PC-3 (cell line): ENCODE measurements at regions not wholly inside any gene's neighbourhood (a gene's known extent, or its start where the extent isn't known, plus 50 kb on each side); places are given as distances from the start of the nearest gene placed in this dataset.

Experiments
- ATAC-seq: fragments of 200-7000 bp; cut with Tn5 transposase; 2 replicates; pipeline ENCODE4 v1.9.1; 2020; ENCODE audit warnings: mild to moderate bottlenecking, moderate library complexity
- BruUV-seq: library from RNA; stranded (reverse); fragments of 400-500 nt; replicated peaks from 2 replicates; lab custom pipeline; 2021; lab: Mats Ljungman, UMichigan
- CTCF ChIA-PET: fragments of 300-600 bp; sonication (Branson Sonifier 250); formaldehyde crosslinking; loops from one replicate; lab custom pipeline; 2022; ENCODE audit warnings: antibody characterized with exemption; lab: Charles Lee
- POLR2A ChIA-PET: fragments of 300-600 bp; sonication (Branson Sonifier 250); formaldehyde crosslinking; loops from one replicate; lab custom pipeline; 2022; ENCODE audit warnings: antibody characterized with exemption; ENCODE audit not compliant: unreplicated experiment; lab: Charles Lee
- DNase-seq: peaks from one replicate; pipeline ENCODE4 v3.0.0-alpha.2; 2015
- H2AFZ ChIP-seq: fragments of 300-600 bp; sonication (generic); 2 replicates; pipeline ENCODE4 v1.6.0; 2016; ENCODE audit warnings: antibody characterized with exemption, low read length
- H3F3A ChIP-seq: fragments of 300-600 bp; sonication (generic); one replicate; pipeline ENCODE4 v1.6.0; 2017; ENCODE audit warnings: antibody characterized with exemption, low read length, control low read depth, mild to moderate bottlenecking; ENCODE audit not compliant: unreplicated experiment
- H3K27ac ChIP-seq: fragments of 300-600 bp; sonication (generic); 2 replicates; pipeline ENCODE4 v1.5.1; 2016; ENCODE audit warnings: mild to moderate bottlenecking, low read length
- H3K27me3 ChIP-seq: fragments of 300-600 bp; sonication (generic); 2 replicates; pipeline ENCODE4 v1.6.1; 2016; ENCODE audit warnings: low read length, mixed read lengths
- H3K36me3 ChIP-seq: fragments of 300-600 bp; sonication (generic); 2 replicates; pipeline ENCODE4 v1.6.1; 2016; ENCODE audit warnings: low read depth, mixed run types, low read length, mixed read lengths
- H3K4me1 ChIP-seq: fragments of 300-600 bp; sonication (generic); 2 replicates; pipeline ENCODE4 v1.5.1; 2016; ENCODE audit warnings: low read length; ENCODE audit not compliant: insufficient read depth
- H3K4me2 ChIP-seq: fragments of 300-600 bp; sonication (generic); 2 replicates; pipeline ENCODE4 v1.6.0; 2016; ENCODE audit warnings: low read length
- H3K4me3 ChIP-seq: fragments of 300-600 bp; sonication (generic); 2 replicates; pipeline ENCODE4 v1.5.1; 2016; ENCODE audit warnings: mild to moderate bottlenecking, low read length, mixed read lengths
- H3K79me2 ChIP-seq: fragments of 300-600 bp; sonication (generic); 2 replicates; pipeline ENCODE4 v1.6.1; 2017; ENCODE audit warnings: low read length, mixed read lengths
- H3K9ac ChIP-seq: fragments of 300-600 bp; sonication (generic); 2 replicates; pipeline ENCODE4 v1.6.0; 2016; ENCODE audit warnings: mild to moderate bottlenecking, low read length
- H3K9me2 ChIP-seq: fragments of 300-600 bp; sonication (generic); replicated peaks from 2 replicates; pipeline ENCODE4 v1.6.1; 2016; ENCODE audit warnings: mixed run types, low read length, mixed read lengths
- H3K9me3 ChIP-seq: fragments of 300-600 bp; sonication (generic); 2 replicates; pipeline ENCODE4 v1.6.1; 2016; ENCODE audit warnings: low read length, mixed read lengths
- H4K20me1 ChIP-seq: fragments of 300-600 bp; sonication (generic); 2 replicates; pipeline ENCODE4 v1.6.1; 2016; ENCODE audit warnings: low read length, mixed read lengths
- EZH2 ChIP-seq: fragments of 300-600 bp; sonication (generic); IDR thresholded peaks from one replicate; pipeline ENCODE4 v1.6.1; 2017; ENCODE audit warnings: antibody characterized with exemption, mild to moderate bottlenecking, low read length; ENCODE audit not compliant: unreplicated experiment
- EZH2phosphoT487 ChIP-seq: fragments of 300-600 bp; sonication (generic); IDR thresholded peaks from 2 replicates; pipeline ENCODE4 v1.6.1; 2018; ENCODE audit warnings: mild to moderate bottlenecking, antibody characterized with exemption, low read length, borderline replicate concordance
- intact Hi-C: fragments of 100-400 bp; cut with micrococcal nuclease; formaldehyde crosslinking; loops from 2 replicates; pipeline ENCODE4 v1.9.0; 2023
- TF ChIP-seq, protein P1 (sequence below): fragments of 300-600 bp; sonication (generic); conservative IDR thresholded peaks from 2 replicates; pipeline ENCODE4 v1.5.1; 2017; ENCODE audit warnings: antibody characterized with exemption, low read depth, mild to moderate bottlenecking, low read length

DNA sequence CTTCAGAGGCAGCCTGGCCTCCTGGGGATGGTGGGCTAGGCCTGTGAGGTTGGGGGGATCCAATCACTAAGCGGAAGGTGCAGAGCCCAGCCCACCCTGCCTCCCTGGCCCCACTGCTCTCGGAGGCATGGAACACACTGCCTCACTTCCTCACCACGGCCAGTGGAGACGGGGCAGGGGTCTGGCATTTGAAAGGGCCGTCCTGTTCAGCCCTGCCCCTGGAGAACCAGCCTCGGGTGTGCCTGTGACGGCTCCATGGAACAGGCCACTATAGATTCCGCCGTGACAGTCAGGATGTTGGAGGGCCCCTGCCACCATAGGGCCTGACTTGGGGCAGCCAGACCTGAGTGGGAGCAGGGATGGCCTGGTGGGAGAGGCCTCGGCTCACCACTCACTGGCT lies 110.2 kb downstream of the DACT2 start:
- CTCF ChIA-PET: no interaction called here
- intact Hi-C loops: no loop called here

DNA sequence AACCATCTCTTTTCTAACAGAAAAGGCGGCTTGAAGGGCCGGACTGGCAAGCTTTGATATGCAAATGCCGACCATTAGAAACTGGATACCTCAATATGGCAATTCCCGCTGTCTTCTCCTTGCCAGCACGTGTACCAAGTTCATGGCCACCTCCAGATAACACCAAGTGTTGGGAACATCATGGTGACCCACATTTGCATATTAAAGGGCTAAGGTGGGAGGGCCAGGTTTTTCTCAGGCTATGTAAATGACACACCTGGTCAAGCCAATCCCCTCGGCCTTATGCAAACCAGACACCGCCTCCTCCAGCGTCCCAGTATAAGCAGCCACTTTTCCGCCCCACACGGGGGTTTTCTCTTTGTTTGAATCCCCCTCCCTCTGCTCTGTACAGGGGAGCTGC lies 110.7 kb downstream of the DACT2 start:
- Histone ChIP-seq H3K4me1 (no peaks in the 10 kb centered on the region), H3K4me2 (no peak overlapping the region), H3K9me2 (no peaks in the 10 kb centered on the region), H3K4me3 (no peak overlapping the region), H3K79me2 (no peaks in the 10 kb centered on the region), H3K27ac (no peak overlapping the region), H3K9ac (no peak overlapping the region), H3K27me3 (peaks cover 14% of the 10 kb centered on the region; the same call in 1 of the 2 replicates), H4K20me1 (no peaks in the 10 kb centered on the region), H3K9me3 (no peaks in the 10 kb centered on the region), H2AFZ (no peak overlapping the region), H3F3A (no peaks in the 10 kb centered on the region), H3K36me3 (no peaks in the 10 kb centered on the region)
- intact Hi-C loops: no loop called here
- no peak for ATAC-seq
- DNase-seq: no peak
- TF ChIP-seq EZH2phosphoT487: no peak
- TF ChIP-seq, protein P1, sequence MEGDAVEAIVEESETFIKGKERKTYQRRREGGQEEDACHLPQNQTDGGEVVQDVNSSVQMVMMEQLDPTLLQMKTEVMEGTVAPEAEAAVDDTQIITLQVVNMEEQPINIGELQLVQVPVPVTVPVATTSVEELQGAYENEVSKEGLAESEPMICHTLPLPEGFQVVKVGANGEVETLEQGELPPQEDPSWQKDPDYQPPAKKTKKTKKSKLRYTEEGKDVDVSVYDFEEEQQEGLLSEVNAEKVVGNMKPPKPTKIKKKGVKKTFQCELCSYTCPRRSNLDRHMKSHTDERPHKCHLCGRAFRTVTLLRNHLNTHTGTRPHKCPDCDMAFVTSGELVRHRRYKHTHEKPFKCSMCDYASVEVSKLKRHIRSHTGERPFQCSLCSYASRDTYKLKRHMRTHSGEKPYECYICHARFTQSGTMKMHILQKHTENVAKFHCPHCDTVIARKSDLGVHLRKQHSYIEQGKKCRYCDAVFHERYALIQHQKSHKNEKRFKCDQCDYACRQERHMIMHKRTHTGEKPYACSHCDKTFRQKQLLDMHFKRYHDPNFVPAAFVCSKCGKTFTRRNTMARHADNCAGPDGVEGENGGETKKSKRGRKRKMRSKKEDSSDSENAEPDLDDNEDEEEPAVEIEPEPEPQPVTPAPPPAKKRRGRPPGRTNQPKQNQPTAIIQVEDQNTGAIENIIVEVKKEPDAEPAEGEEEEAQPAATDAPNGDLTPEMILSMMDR: no peak
- TF ChIP-seq EZH2: no peak
- ChIA-PET CTCF (no interaction called here), POLR2A (no interaction called here)
- no TSS peak for BruUV-seq

More for the DNA sequence above, 110.2 kb downstream of the DACT2 start:
- Histone ChIP-seq H3K36me3 (no peaks in the 10 kb centered on the region), H3K27ac (no peak overlapping the region), H3K79me2 (no peaks in the 10 kb centered on the region), H3K9me3 (no peaks in the 10 kb centered on the region), H3K9me2 (no peaks in the 10 kb centered on the region), H2AFZ (no peak overlapping the region), H4K20me1 (no peaks in the 10 kb centered on the region), H3K27me3 (peaks cover 14% of the 10 kb centered on the region; the same call in 1 of the 2 replicates), H3K4me3 (no peak overlapping the region), H3K4me1 (no peaks in the 10 kb centered on the region), H3F3A (no peaks in the 10 kb centered on the region), H3K9ac (no peak overlapping the region), H3K4me2 (no peak overlapping the region)
- DNase-seq: no peak
- BruUV-seq: no TSS peak
- TF ChIP-seq EZH2 (no peak), EZH2phosphoT487 (no peak)
- TF ChIP-seq, protein P1: no peak
- POLR2A ChIA-PET: no interaction called here
- no peak for ATAC-seq

DNA sequence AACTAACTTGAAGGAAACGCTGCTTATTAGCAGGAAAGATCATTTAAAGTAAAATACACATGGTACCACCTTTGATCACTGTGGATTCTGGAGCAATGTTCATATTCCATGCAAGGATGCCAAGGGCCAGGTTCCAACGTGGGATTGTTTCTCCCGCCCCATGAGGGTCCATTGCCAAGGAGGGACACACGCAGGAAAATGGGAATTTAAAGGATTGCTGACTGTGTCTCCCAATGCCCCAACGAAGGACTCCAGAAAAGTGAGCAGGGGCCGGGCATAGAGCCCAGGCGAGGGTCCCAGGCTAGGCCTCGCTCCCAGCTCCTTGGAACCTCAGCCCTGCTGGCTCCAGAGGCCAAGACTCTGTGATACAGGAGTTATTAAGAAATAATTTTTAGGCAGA lies 111.2 kb downstream of the DACT2 start:
- no peak for ATAC-seq
- DNase-seq: no peak

More for the DNA sequence above, 111.2 kb downstream of the DACT2 start:
- POLR2A ChIA-PET: no interaction called here
- H3K9ac ChIP-seq: no peak overlapping the region
- no peak overlapping the region for H3K4me2 ChIP-seq
- intact Hi-C loops: no loop called here
- H3K4me3 ChIP-seq: no peak overlapping the region
- CTCF ChIA-PET: no interaction called here
- H3K27me3 ChIP-seq: peaks cover 14% of the 10 kb centered on the region; the same call in 1 of the 2 replicates
- BruUV-seq: no TSS peak
- H3K4me1 ChIP-seq: no peaks in the 10 kb centered on the region
- no peak overlapping the region for H3K27ac ChIP-seq
- no peaks in the 10 kb centered on the region for H3K9me2 ChIP-seq
- no peaks in the 10 kb centered on the region for H4K20me1 ChIP-seq
- no peak overlapping the region for H2AFZ ChIP-seq
- H3K79me2 ChIP-seq: no peaks in the 10 kb centered on the region
- H3K36me3 ChIP-seq: no peaks in the 10 kb centered on the region
- TF ChIP-seq, protein P1: no peak
- TF ChIP-seq EZH2 (no peak), EZH2phosphoT487 (no peak)
- no peaks in the 10 kb centered on the region for H3F3A ChIP-seq
- H3K9me3 ChIP-seq: no peaks in the 10 kb centered on the region
